ENCODE measurements at regions not wholly inside any gene's neighbourhood (a gene's known extent, or its start where the extent isn't known, plus 50 kb on each side); places are given as distances from the start of the nearest gene placed in this dataset.

DNA sequence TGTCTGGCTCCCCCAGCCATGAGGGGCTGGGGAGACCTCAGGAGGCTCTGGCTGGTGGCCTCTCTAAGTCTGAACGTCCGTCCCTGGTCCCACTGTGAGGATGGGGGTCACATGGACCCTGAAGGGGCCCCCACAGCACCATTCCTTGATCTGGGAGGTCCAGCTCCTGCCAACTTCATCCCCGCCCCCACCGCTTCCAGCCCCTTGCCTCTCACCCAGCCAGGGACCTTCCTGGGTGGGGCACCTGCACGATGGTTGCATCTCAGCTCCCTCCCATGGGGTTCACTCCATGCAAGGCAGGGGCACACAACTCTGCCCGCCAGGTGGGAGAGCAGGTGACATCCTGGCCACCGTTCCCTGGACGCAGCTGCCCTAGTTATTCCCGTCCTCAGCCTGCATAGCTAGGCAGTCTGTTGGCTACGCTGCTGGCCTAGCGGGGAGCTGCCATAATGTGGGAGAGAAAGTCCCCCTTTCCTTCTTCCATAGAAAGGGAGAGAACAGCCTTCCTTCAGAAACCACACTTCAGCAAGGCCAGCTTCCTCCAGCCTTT is 217.9 kb upstream of the RPL38 start:
- TF ChIP-seq EZH2 (IDR thresholded peaks at IDR 0.05) = no peak
- TF ChIP-seq, protein P1, sequence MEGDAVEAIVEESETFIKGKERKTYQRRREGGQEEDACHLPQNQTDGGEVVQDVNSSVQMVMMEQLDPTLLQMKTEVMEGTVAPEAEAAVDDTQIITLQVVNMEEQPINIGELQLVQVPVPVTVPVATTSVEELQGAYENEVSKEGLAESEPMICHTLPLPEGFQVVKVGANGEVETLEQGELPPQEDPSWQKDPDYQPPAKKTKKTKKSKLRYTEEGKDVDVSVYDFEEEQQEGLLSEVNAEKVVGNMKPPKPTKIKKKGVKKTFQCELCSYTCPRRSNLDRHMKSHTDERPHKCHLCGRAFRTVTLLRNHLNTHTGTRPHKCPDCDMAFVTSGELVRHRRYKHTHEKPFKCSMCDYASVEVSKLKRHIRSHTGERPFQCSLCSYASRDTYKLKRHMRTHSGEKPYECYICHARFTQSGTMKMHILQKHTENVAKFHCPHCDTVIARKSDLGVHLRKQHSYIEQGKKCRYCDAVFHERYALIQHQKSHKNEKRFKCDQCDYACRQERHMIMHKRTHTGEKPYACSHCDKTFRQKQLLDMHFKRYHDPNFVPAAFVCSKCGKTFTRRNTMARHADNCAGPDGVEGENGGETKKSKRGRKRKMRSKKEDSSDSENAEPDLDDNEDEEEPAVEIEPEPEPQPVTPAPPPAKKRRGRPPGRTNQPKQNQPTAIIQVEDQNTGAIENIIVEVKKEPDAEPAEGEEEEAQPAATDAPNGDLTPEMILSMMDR (IDR thresholded peaks at IDR 0.05) = no peak

Data from neural progenitor cell (in vitro differentiated cells).